GM21737 (cell line): ENCODE measurements at regions not wholly inside any gene's neighbourhood (a gene's known extent, or its start where the extent isn't known, plus 50 kb on each side); places are given as distances from the start of the nearest gene placed in this dataset.
"Not testable (repeated sequence)": the region's sequence is repeated elsewhere in the genome, so short reads cannot be mapped to it uniquely, and the experiment has no call there.

Experiments
- ATAC-seq: cut with Tn5 transposase; IDR thresholded peaks from one replicate; pipeline ENCODE4 v1.9.1; 2021; ENCODE audit warnings: mild to moderate bottlenecking, moderate library complexity; ENCODE audit not compliant: unreplicated experiment

- ATAC-seq, result not testable (repeated sequence)
Measured at GRCh38 chr1:91207691-91208090, 185.9 kb upstream of the ZNF644 start.

- not testable (repeated sequence) for ATAC-seq
Measured at GRCh38 chr1:91204150-91204549, 182.3 kb upstream of the ZNF644 start.

- no peak for ATAC-seq
Measured at GRCh38 chr1:91201694-91202093, 179.9 kb upstream of the ZNF644 start.

GRCh38 chr1:91201176-91201575, 179.3 kb upstream of the ZNF644 start:
- no peak for ATAC-seq

- no peak for ATAC-seq
Measured at GRCh38 chr1:91200675-91201074, 178.8 kb upstream of the ZNF644 start.

- ATAC-seq, result no peak
Measured at GRCh38 chr1:91199988-91200387, 178.2 kb upstream of the ZNF644 start.

GRCh38 chr1:91190996-91191395, 169.2 kb upstream of the ZNF644 start:
- ATAC-seq, result no peak

- no peak for ATAC-seq
Measured at GRCh38 chr1:91189096-91189495, 167.3 kb upstream of the ZNF644 start.

GRCh38 chr1:91182807-91183206, 161.0 kb upstream of the ZNF644 start:
- ATAC-seq, result not testable (repeated sequence)

GRCh38 chr1:91176250-91176649, 154.4 kb upstream of the ZNF644 start:
- ATAC-seq, result no peak

- ATAC-seq, result no peak
Measured at GRCh38 chr1:91174734-91175133, 152.9 kb upstream of the ZNF644 start.

GRCh38 chr1:91173346-91173890, 151.6 kb upstream of the ZNF644 start:
- ATAC-seq, result no peak

GRCh38 chr1:91172541-91172940, 150.7 kb upstream of the ZNF644 start:
- no peak for ATAC-seq

GRCh38 chr1:91171898-91172297, 150.1 kb upstream of the ZNF644 start:
- no peak for ATAC-seq

- no peak for ATAC-seq
Measured at GRCh38 chr1:91170571-91170970, 148.7 kb upstream of the ZNF644 start.

- no peak for ATAC-seq
Measured at GRCh38 chr1:91166106-91166712, 144.4 kb upstream of the ZNF644 start.

GRCh38 chr1:91165033-91165654, 143.3 kb upstream of the ZNF644 start:
- ATAC-seq, result peak; percentile 84

- ATAC-seq, result no peak
Measured at GRCh38 chr1:91162613-91163012, 140.8 kb upstream of the ZNF644 start.

- ATAC-seq, result no peak
Measured at GRCh38 chr1:91161749-91162148, 139.9 kb upstream of the ZNF644 start.

- no peak for ATAC-seq
Measured at GRCh38 chr1:91161166-91161565, 139.3 kb upstream of the ZNF644 start.

- ATAC-seq, result no peak
Measured at GRCh38 chr1:91160363-91161075, 138.7 kb upstream of the ZNF644 start.

- no peak for ATAC-seq
Measured at GRCh38 chr1:91153341-91153740, 131.5 kb upstream of the ZNF644 start.
